Fibroblast of the aortic adventitia (primary cell): ENCODE measurements at regions not wholly inside any gene's neighbourhood (a gene's known extent, or its start where the extent isn't known, plus 50 kb on each side); places are given as distances from the start of the nearest gene placed in this dataset.

Source experiments
- DNase-seq: peaks from one replicate; pipeline ENCODE4 v3.0.0-alpha.2; 2010; ENCODE audit warnings: low read depth
- H3K4me3 ChIP-seq: 2 replicates; pipeline ENCODE4 v1.5.1; 2011; ENCODE audit warnings: low read depth, mild to moderate bottlenecking, control low read depth, low read length, moderate library complexity
- CTCF ChIP-seq: IDR thresholded peaks from 2 replicates; pipeline ENCODE4 v1.5.1; 2011; ENCODE audit warnings: mild to moderate bottlenecking, low read length, control low read depth, inconsistent platforms; ENCODE audit not compliant: insufficient read depth

GRCh38 chr10:111804781-111805180, 378.8 kb downstream of the GPAM start:
- no peak for DNase-seq
- H3K4me3 ChIP-seq = no peak overlapping the region
- no peak for TF ChIP-seq CTCF

- TF ChIP-seq CTCF = no peak
- no peak for DNase-seq
- no peak overlapping the region for H3K4me3 ChIP-seq
Observed at GRCh38 chr10:111811517-111811916, 372.0 kb downstream of the GPAM start.

GRCh38 chr10:111820471-111820870, 363.1 kb downstream of the GPAM start:
- DNase-seq = no peak

GRCh38 chr10:111821871-111822270, 361.7 kb downstream of the GPAM start:
- no peak for TF ChIP-seq CTCF
- H3K4me3 ChIP-seq = no peak overlapping the region
- no peak for DNase-seq

More at GRCh38 chr10:111820471-111820870, 363.1 kb downstream of the GPAM start:
- no peak for TF ChIP-seq CTCF
- H3K4me3 ChIP-seq = no peak overlapping the region

GRCh38 chr10:111822661-111823060, 360.9 kb downstream of the GPAM start:
- no peak overlapping the region for H3K4me3 ChIP-seq
- no peak for TF ChIP-seq CTCF
- peak; percentile 68 for DNase-seq

- TF ChIP-seq CTCF = no peak
- DNase-seq = no peak
Observed at GRCh38 chr10:111824128-111824527, 359.4 kb downstream of the GPAM start.

GRCh38 chr10:111830359-111830758, 353.2 kb downstream of the GPAM start:
- no peak overlapping the region for H3K4me3 ChIP-seq
- TF ChIP-seq CTCF = no peak
- DNase-seq = no peak

More at GRCh38 chr10:111824128-111824527, 359.4 kb downstream of the GPAM start:
- H3K4me3 ChIP-seq = no peak overlapping the region
